ENCODE measurements at regions not wholly inside any gene's neighbourhood (a gene's known extent, or its start where the extent isn't known, plus 50 kb on each side); places are given as distances from the start of the nearest gene placed in this dataset.

DNA sequence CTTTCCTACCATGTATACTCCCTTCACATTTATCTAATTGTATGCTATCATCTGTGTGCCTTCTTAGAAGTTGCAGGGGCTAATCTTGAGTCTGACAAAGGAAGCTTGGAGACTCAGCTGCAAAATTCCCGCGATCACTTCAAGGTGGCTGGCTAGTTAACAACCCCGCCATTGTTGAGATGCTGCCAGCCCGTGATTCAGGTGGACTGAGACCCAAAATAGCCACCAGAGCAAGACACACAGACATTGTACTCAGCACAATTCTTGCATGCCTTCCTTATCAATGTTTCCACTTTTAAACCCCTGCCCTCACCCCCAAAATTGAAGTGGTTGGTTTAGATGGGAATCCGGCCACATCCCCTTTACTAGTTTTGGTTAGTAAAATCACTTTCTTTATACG lies 225.8 kb upstream of the ZNF717 start:
- no peak for DNase-seq

GRCh38 chr3:76015496-76015895 lies 230.1 kb upstream of the ZNF717 start:
- no peak for DNase-seq

DNA sequence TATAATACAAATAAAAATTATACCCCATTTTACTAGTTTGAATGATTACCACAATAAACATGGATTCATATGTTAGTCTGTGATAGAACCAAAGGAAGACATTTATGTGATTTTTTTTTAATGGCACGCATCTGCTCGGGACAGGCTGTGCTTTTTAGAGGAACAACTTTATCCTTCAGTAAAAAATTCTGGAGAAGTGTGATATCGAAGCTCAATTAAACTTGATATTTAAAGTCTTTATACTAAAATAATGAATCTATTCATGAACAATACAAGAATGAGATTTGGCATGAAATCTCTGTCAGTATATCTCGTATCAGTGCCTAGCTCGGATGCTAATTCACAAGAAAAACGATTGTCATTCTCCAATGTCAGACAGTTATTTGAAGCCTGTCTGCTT lies 230.8 kb upstream of the ZNF717 start:
- DNase-seq, result no peak

DNA sequence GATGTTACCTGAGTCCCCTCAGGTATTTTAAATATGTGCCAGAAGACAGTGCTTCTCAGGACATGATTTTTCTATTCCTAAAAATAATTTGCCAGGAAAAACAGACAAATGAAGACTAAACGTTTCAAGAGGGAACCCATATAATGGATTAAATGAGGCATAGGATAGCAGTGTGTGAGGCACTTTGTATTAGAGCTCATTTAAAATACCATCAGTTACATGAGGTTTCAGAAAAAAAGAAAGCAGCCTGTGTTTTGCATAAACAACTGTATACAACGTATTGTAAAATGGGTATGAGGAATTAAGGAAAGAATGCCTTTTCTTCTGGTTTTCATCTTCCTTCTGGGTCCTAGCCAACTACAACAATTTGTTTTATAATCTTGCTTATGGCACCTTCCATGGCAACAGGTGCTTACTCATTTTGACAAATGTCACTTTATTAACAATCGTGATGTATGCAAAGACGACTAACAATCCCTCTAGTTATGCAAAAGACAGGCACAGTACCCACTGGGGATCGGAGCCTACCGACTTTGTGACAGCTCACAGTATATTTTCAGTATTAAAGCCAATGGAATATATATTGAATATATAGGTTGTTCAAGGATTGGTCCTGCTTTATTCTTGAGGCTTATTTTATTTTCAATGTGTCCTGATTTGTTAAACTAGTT lies 231.6 kb upstream of the ZNF717 start:
- DNase-seq, result no peak

GRCh38 chr3:76021376-76021775 lies 236.0 kb upstream of the ZNF717 start:
- no peak for DNase-seq

- DNase-seq, result peak; percentile 18 to 39
These were observed 239.3 kb upstream of the ZNF717 start for GRCh38 chr3:76024640-76025039.

DNA sequence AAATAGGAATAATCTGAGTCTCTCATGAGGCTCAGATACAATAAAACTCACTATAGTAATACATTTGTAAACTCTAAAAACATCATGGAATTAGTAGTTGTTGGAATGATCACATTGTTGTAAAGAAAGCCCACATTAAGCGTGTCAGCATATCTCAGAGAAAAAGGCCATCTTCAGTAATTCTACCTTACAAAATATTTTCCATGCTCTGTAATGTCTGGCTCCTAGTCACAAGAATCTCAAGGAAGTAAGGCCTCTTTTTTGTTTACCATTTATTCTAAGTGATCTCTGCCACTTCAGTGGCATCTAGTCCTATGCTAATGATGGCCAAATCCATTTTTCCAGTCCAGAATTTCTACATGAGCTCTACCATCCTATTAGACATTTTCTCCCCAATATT lies 240.2 kb upstream of the ZNF717 start:
- DNase-seq, result no peak

DNA sequence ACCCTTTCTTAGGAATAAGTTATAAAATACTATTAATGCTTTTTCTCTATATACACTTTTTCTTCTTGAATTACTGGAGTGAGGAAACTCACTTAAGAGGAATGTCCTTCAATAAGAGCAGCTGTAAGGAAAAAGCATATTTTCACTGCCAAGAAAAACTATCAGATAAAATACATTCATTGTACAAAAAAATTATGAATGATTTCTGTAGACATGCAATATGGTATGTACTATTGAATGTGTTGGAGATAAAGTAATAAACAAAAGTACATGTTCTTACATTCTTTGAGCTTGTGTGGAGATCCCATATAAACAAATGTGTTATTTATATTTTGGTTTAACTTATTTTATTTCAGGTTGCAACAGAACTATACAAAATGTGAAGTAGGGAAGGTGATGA lies 241.0 kb upstream of the ZNF717 start:
- no peak for DNase-seq

GRCh38 chr3:76028774-76029173 lies 243.4 kb upstream of the ZNF717 start:
- DNase-seq, result no peak

- no peak for DNase-seq
These were observed 249.3 kb upstream of the ZNF717 start for GRCh38 chr3:76034649-76035048.

- no peak for DNase-seq
These were observed 249.8 kb upstream of the ZNF717 start for GRCh38 chr3:76035117-76035516.

GRCh38 chr3:76038949-76039348 lies 253.6 kb upstream of the ZNF717 start:
- DNase-seq, result no peak

DNA sequence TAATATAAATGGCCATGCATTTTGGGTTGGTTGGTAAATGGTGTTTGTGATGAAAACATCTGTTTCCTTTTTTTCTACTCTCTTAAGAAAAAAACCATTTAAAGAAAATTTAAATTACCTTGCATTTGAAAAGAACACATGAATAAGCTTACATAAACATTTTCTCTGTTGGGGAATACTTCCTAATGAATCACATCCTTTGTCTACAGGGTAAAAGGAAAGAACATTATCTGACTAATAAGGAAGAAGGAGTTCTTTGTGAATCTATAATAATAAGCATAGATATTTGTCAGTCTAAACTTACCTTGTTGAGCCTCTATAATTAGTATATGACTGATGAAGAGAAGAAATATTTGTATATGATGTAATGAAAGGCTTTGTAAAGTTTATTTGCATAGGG lies 254.1 kb upstream of the ZNF717 start:
- DNase-seq, result no peak

DNA sequence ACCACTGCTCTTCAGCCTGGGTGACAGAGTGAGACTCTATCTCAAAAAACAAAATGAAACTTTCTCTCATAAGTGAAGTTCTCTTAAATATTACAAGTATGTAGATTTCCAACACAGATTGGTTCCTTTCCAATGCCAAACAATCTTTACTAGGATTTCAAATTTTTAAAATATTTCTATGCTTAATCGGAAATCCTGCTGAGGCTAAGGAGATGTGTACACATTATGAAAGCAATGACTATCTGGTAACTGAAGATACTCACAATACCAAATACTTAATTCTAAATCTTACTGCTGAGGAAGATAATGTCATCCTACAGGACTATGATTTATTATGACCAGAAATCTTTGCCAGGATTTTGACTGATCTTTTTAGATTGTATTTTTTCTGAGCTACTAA lies 255.6 kb upstream of the ZNF717 start:
- no peak for DNase-seq

DNA sequence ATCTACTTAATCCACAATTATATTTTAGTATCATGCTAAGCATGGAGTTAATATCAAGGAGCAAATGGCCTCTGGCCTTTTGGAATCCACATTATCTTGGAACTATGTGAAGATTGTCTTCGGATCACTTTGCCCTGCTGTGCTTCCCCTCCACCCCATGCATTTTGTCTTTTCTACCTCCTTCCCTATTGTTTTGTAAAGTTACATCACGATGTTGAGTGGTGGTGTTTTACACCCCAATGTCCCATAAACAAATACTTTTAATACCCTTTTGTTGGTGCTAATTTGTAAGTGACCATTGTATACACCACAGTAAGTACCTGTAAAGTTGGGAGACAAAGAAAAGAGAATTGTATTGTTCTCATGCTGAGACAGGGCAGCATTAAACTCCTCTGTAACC lies 258.4 kb upstream of the ZNF717 start:
- DNase-seq, result no peak

DNA sequence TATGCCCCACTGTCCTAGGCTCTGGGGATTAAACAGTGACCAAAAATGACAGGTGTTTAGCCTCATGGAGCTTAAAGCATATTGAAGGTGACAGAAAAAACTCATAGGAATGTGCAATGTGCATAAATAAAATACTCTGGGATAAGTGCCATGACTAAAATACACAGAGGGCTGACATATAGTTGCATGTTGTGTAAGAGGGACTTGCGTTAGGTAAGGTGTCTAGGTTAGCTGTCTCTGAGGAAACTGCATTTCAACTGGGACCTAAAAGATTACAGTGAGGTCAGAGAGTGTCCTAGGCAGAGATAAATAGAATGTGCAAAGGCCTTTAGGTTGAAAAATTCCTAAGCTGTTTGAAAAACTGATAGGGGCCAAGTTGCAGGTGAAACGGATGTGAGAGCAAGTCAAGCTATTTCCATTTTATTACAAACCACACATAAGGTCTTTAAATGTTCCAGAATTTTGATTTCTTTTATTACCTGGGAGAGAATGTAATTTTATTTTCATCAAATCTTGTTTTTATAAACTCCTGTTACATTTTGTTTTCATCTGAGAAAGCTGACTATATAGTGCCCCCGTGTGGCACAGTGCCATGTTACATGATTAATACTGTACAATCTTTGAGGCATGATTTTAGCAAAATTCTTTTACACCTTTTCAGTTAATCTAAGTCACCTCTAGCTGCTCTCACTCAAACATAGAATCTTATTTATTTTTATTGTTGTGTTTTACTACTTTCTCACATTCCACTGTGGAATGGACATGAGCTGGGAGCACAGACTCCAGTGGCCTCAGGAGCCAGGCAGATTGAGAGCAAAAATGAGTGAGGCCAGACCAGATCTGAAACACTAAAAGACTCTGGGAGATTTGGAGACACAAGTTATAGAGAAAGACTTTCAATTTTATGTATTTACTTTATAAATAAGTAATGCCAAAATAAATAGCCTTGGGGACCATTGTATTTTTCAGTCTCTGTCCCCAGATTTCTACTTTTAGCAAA lies 259.6 kb upstream of the ZNF717 start:
- peak; percentile 21 to 46 for DNase-seq

GRCh38 chr3:76047368-76047767 lies 262.0 kb upstream of the ZNF717 start:
- no peak for DNase-seq

GRCh38 chr3:76049776-76050175 lies 264.4 kb upstream of the ZNF717 start:
- DNase-seq, result no peak

- DNase-seq, result no peak
These were observed 265.8 kb upstream of the ZNF717 start for GRCh38 chr3:76051145-76051544.

DNA sequence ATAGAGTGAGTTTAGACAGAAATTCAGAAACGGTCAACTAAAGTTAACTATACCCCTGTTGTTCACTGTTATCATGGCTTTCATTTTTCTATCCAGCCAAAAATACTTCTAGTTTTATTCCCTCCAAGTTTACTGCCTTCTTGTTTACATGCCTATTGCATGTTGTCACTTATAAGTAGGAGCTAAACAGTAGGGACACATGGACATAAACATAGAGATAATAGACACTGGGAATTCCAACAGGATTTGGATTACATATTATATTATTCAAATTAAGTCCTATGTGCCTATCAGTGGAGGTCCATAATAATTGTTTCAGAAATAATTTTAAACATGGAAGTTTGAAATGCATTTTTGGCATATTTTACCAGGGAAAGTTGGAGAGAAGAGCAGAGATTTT lies 269.1 kb upstream of the ZNF717 start:
- DNase-seq, result no peak

- no peak for DNase-seq
These were observed 276.3 kb upstream of the ZNF717 start for GRCh38 chr3:76061654-76062053.

DNA sequence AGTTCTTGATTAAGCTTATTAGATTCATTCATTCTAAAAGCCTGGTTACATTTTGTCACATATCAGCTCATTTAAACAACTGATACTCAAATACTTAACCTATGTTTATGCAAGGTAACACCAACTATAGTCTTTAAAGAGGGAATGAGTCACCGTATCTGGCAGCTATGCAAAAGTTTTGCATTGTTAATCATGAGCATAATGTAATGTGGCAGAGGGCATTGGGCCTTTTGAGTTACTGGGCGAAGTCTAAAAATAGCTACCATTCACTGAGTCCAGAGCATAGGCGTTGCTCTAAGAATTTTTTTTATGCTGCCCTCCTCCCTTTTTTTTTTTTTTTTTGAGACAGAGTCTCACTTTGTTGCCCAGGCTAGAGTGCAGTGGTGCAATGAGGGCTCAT lies 277.7 kb upstream of the ZNF717 start:
- no peak for DNase-seq

- DNase-seq, result no peak
These were observed 278.5 kb upstream of the ZNF717 start for GRCh38 chr3:76063811-76064210.

GRCh38 chr3:76065964-76066363 lies 280.6 kb upstream of the ZNF717 start:
- no peak for DNase-seq
